PC-3 (cell line): ENCODE measurements at regions not wholly inside any gene's neighbourhood (a gene's known extent, or its start where the extent isn't known, plus 50 kb on each side); places are given as distances from the start of the nearest gene placed in this dataset.
A peak's percentile ranks its signal among the peaks of the same experiment; 100 is the strongest.

Experiments used
- ATAC-seq: fragments of 200-7000 bp; cut with Tn5 transposase; 2 replicates; pipeline ENCODE4 v1.9.1; 2020; ENCODE audit warnings: mild to moderate bottlenecking, moderate library complexity
- BruUV-seq: library from RNA; stranded (reverse); fragments of 400-500 nt; replicated peaks from 2 replicates; lab custom pipeline; 2021; lab: Mats Ljungman, UMichigan
- CTCF ChIA-PET: fragments of 300-600 bp; sonication (Branson Sonifier 250); formaldehyde crosslinking; loops from one replicate; lab custom pipeline; 2022; ENCODE audit warnings: antibody characterized with exemption; lab: Charles Lee
- POLR2A ChIA-PET: fragments of 300-600 bp; sonication (Branson Sonifier 250); formaldehyde crosslinking; loops from one replicate; lab custom pipeline; 2022; ENCODE audit warnings: antibody characterized with exemption; ENCODE audit not compliant: unreplicated experiment; lab: Charles Lee
- DNase-seq: peaks from one replicate; pipeline ENCODE4 v3.0.0-alpha.2; 2015
- H2AFZ ChIP-seq: fragments of 300-600 bp; sonication (generic); 2 replicates; pipeline ENCODE4 v1.6.0; 2016; ENCODE audit warnings: antibody characterized with exemption, low read length
- H3F3A ChIP-seq: fragments of 300-600 bp; sonication (generic); one replicate; pipeline ENCODE4 v1.6.0; 2017; ENCODE audit warnings: antibody characterized with exemption, low read length, control low read depth, mild to moderate bottlenecking; ENCODE audit not compliant: unreplicated experiment
- H3K27ac ChIP-seq: fragments of 300-600 bp; sonication (generic); 2 replicates; pipeline ENCODE4 v1.5.1; 2016; ENCODE audit warnings: mild to moderate bottlenecking, low read length
- H3K27me3 ChIP-seq: fragments of 300-600 bp; sonication (generic); 2 replicates; pipeline ENCODE4 v1.6.1; 2016; ENCODE audit warnings: low read length, mixed read lengths
- H3K36me3 ChIP-seq: fragments of 300-600 bp; sonication (generic); 2 replicates; pipeline ENCODE4 v1.6.1; 2016; ENCODE audit warnings: low read depth, mixed run types, low read length, mixed read lengths
- H3K4me1 ChIP-seq: fragments of 300-600 bp; sonication (generic); 2 replicates; pipeline ENCODE4 v1.5.1; 2016; ENCODE audit warnings: low read length; ENCODE audit not compliant: insufficient read depth
- H3K4me2 ChIP-seq: fragments of 300-600 bp; sonication (generic); 2 replicates; pipeline ENCODE4 v1.6.0; 2016; ENCODE audit warnings: low read length
- H3K4me3 ChIP-seq: fragments of 300-600 bp; sonication (generic); 2 replicates; pipeline ENCODE4 v1.5.1; 2016; ENCODE audit warnings: mild to moderate bottlenecking, low read length, mixed read lengths
- H3K79me2 ChIP-seq: fragments of 300-600 bp; sonication (generic); 2 replicates; pipeline ENCODE4 v1.6.1; 2017; ENCODE audit warnings: low read length, mixed read lengths
- H3K9ac ChIP-seq: fragments of 300-600 bp; sonication (generic); 2 replicates; pipeline ENCODE4 v1.6.0; 2016; ENCODE audit warnings: mild to moderate bottlenecking, low read length
- H3K9me2 ChIP-seq: fragments of 300-600 bp; sonication (generic); replicated peaks from 2 replicates; pipeline ENCODE4 v1.6.1; 2016; ENCODE audit warnings: mixed run types, low read length, mixed read lengths
- H3K9me3 ChIP-seq: fragments of 300-600 bp; sonication (generic); 2 replicates; pipeline ENCODE4 v1.6.1; 2016; ENCODE audit warnings: low read length, mixed read lengths
- H4K20me1 ChIP-seq: fragments of 300-600 bp; sonication (generic); 2 replicates; pipeline ENCODE4 v1.6.1; 2016; ENCODE audit warnings: low read length, mixed read lengths
- EZH2 ChIP-seq: fragments of 300-600 bp; sonication (generic); IDR thresholded peaks from one replicate; pipeline ENCODE4 v1.6.1; 2017; ENCODE audit warnings: antibody characterized with exemption, mild to moderate bottlenecking, low read length; ENCODE audit not compliant: unreplicated experiment
- EZH2phosphoT487 ChIP-seq: fragments of 300-600 bp; sonication (generic); IDR thresholded peaks from 2 replicates; pipeline ENCODE4 v1.6.1; 2018; ENCODE audit warnings: mild to moderate bottlenecking, antibody characterized with exemption, low read length, borderline replicate concordance
- intact Hi-C: fragments of 100-400 bp; cut with micrococcal nuclease; formaldehyde crosslinking; loops from 2 replicates; pipeline ENCODE4 v1.9.0; 2023
- TF ChIP-seq, protein P1 (sequence below): fragments of 300-600 bp; sonication (generic); conservative IDR thresholded peaks from 2 replicates; pipeline ENCODE4 v1.5.1; 2017; ENCODE audit warnings: antibody characterized with exemption, low read depth, mild to moderate bottlenecking, low read length

DNA sequence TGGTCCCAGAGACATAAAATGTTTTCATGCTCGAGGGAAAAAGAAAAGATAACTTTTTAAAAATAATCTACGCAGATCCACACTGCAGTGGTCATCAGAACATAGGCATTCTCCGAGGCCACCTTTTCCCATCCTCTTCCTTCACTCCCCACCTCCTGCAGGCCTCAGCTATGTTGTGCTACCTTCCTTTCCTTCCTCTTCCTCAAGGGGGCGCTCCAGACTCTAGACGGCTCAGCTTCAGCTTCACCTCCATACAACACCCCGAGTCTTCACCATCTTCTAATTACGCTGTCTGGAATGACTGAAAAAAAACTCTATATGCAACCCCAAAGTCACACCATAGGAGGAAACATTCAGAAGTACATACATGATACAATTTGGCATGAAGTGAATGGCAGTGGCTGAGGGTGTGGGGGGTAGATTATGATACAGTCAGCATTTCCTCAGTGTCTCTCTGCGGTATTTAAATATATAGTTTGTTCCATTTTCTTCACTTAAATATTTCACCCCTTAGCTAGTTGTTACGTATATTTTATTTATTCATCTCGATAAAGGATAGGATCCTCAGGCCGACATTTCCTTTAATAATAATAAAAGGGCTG lies 583.6 kb downstream of the IRS1 start:
- BruUV-seq: no TSS peak
- Histone ChIP-seq H3K27ac (no peak overlapping the region), H3F3A (no peaks in the 10 kb centered on the region), H3K27me3 (no peaks in the 10 kb centered on the region), H2AFZ (no peak overlapping the region), H3K4me1 (peaks cover 32% of the 10 kb centered on the region), H3K36me3 (no peaks in the 10 kb centered on the region), H3K9me2 (no peaks in the 10 kb centered on the region), H3K9me3 (no peaks in the 10 kb centered on the region), H3K9ac (no peak overlapping the region), H4K20me1 (no peaks in the 10 kb centered on the region), H3K4me3 (no peak overlapping the region), H3K4me2 (no peak overlapping the region), H3K79me2 (no peaks in the 10 kb centered on the region)
- TF ChIP-seq, protein P1, sequence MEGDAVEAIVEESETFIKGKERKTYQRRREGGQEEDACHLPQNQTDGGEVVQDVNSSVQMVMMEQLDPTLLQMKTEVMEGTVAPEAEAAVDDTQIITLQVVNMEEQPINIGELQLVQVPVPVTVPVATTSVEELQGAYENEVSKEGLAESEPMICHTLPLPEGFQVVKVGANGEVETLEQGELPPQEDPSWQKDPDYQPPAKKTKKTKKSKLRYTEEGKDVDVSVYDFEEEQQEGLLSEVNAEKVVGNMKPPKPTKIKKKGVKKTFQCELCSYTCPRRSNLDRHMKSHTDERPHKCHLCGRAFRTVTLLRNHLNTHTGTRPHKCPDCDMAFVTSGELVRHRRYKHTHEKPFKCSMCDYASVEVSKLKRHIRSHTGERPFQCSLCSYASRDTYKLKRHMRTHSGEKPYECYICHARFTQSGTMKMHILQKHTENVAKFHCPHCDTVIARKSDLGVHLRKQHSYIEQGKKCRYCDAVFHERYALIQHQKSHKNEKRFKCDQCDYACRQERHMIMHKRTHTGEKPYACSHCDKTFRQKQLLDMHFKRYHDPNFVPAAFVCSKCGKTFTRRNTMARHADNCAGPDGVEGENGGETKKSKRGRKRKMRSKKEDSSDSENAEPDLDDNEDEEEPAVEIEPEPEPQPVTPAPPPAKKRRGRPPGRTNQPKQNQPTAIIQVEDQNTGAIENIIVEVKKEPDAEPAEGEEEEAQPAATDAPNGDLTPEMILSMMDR: peak; percentile 89
- TF ChIP-seq EZH2: no peak
- intact Hi-C loops: loop anchor here (10.0 kb wide), 1 partner anchor 399 kb away; no protein-coding TSS in a partner anchor
- CTCF ChIA-PET: interaction anchor here (0.5 to 0.7 kb wide), 3 partner anchors 16 to 583 kb away, joined by 3 to 9 read pairs (median 4); no protein-coding TSS in a partner anchor
- POLR2A ChIA-PET: no interaction called here
- peak; percentile 63 for ATAC-seq
- DNase-seq: peak; percentile 69

DNA sequence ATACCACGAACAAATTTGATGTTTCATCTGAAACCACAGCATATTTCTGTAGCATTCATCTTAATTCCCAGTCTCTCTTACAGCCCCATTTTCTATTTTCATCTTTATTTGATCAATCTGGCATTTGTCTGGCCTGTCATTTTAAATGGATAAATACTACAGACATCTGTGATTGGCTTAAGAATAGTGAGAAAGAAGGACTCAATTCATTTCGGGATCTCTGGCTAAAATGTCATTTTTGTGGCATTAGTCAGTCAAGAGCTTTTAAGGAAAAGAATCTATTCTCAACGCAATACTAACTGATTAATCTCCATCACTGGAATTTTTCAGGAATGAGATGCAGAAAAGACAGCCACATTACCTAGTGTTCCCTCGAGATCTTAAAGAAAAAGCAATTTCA lies 585.9 kb downstream of the IRS1 start:
- DNase-seq: peak; percentile 49
- peak overlapping the region; percentile 29; the same call in 1 of the 2 replicates for H3K4me2 ChIP-seq
- no peaks in the 10 kb centered on the region for H4K20me1 ChIP-seq
- no peaks in the 10 kb centered on the region for H3K9me2 ChIP-seq
- TF ChIP-seq EZH2 (no peak), EZH2phosphoT487 (no peak)
- TF ChIP-seq, protein P1: no peak
- intact Hi-C loops: loop anchor here (5.0 to 10.0 kb wide), 2 partner anchors 326 to 401 kb away; no protein-coding TSS in a partner anchor
- no peak overlapping the region for H2AFZ ChIP-seq
- no peaks in the 10 kb centered on the region for H3K9me3 ChIP-seq
- BruUV-seq: no TSS peak
- H3K36me3 ChIP-seq: no peaks in the 10 kb centered on the region
- H3F3A ChIP-seq: no peaks in the 10 kb centered on the region
- CTCF ChIA-PET: interaction anchor here (0.6 to 1.1 kb wide), 2 partner anchors 325 to 589 kb away, joined by 4 to 5 read pairs; no protein-coding TSS in a partner anchor
- 0 out of 2 replicates have a peak overlapping the region, but pooled peaks have one; percentile 6 for H3K27ac ChIP-seq
- no peaks in the 10 kb centered on the region for H3K27me3 ChIP-seq
- no peak for ATAC-seq
- peaks cover 42% of the 10 kb centered on the region for H3K4me1 ChIP-seq
- H3K9ac ChIP-seq: no peak overlapping the region
- H3K79me2 ChIP-seq: no peaks in the 10 kb centered on the region
- H3K4me3 ChIP-seq: no peak overlapping the region
- POLR2A ChIA-PET: interaction anchor here (0.5 kb wide), 1 partner anchor 588 kb away, joined by 23 read pairs; no protein-coding TSS in a partner anchor

DNA sequence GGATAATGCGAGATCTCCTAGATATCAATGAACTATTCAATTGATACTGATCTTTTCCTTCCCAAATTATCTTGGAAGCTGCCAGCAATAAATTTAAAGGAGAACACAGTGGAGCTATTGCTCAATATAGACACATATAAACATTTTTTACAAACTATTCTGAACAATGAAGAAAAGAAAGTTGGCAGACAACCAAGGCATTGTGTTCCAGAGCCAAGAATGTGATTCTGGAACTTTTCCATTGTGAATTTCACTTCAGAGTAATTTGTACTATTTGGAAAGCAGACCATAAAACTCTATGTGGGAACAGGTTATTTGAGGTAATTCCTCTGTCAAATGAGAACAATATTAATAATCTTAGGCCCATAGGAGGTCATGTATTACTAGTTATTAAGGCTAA lies 588.2 kb downstream of the IRS1 start:
- peak; percentile 14; the same call in 1 of the 2 replicates for ATAC-seq
- H3K9me2 ChIP-seq: no peaks in the 10 kb centered on the region
- no peaks in the 10 kb centered on the region for H3K36me3 ChIP-seq
- TF ChIP-seq EZH2phosphoT487: no peak
- TF ChIP-seq, protein P1: no peak
- TF ChIP-seq EZH2: no peak
- no peak overlapping the region for H3K27ac ChIP-seq
- H3K4me2 ChIP-seq: no peak overlapping the region; the same call in 1 of the 2 replicates
- CTCF ChIA-PET: no interaction called here
- no peak overlapping the region for H2AFZ ChIP-seq
- peaks cover 49% of the 10 kb centered on the region for H3K4me1 ChIP-seq
- POLR2A ChIA-PET: interaction anchor here (0.6 to 0.7 kb wide), 2 partner anchors 581 to 589 kb away, joined by 6 read pairs; no protein-coding TSS in a partner anchor
- H3K27me3 ChIP-seq: no peaks in the 10 kb centered on the region
- no peaks in the 10 kb centered on the region for H4K20me1 ChIP-seq
- H3K9me3 ChIP-seq: no peaks in the 10 kb centered on the region
- no peak overlapping the region for H3K9ac ChIP-seq
- H3K79me2 ChIP-seq: no peaks in the 10 kb centered on the region
- H3F3A ChIP-seq: no peaks in the 10 kb centered on the region
- BruUV-seq: no TSS peak
- intact Hi-C loops: loop anchor here (1.0 to 10.0 kb wide), 4 partner anchors 92 to 585 kb away; no protein-coding TSS in a partner anchor
- DNase-seq: peak; percentile 94
- no peak overlapping the region for H3K4me3 ChIP-seq
